ENCODE measurements at regions not wholly inside any gene's neighbourhood (a gene's known extent, or its start where the extent isn't known, plus 50 kb on each side); places are given as distances from the start of the nearest gene placed in this dataset.

- no peak for TF ChIP-seq CTCF (IDR thresholded peaks at IDR 0.05; ENCODE audit: borderline replicate concordance, extremely low read depth, low read length, poor library complexity, severe bottlenecking)
- no peak for TF ChIP-seq EZH2 (IDR thresholded peaks at IDR 0.05; ENCODE audit: borderline replicate concordance, low read depth, low read length, severe bottlenecking)
Observed at GRCh38 chr18:77470569-77471413, 221.1 kb downstream of the GALR1 start.

Measured in DND-41 (cell line).